GM12878 (cell line): ENCODE measurements at regions not wholly inside any gene's neighbourhood (a gene's known extent, or its start where the extent isn't known, plus 50 kb on each side); places are given as distances from the start of the nearest gene placed in this dataset.

ENCODE experiments used
- ATAC-seq: fragments of 200-7000 bp; cut with Tn5 transposase; 3 replicates; pipeline ENCODE4 v1.9.1; 2020; ENCODE audit warnings: mild to moderate bottlenecking, moderate library complexity
- BruUV-seq: library from RNA; stranded (reverse); fragments of 400-500 nt; replicated peaks from 2 replicates; lab custom pipeline; 2021; lab: Mats Ljungman, UMichigan
- CTCF ChIA-PET: fragments of 300-600 bp; sonication (Branson Sonifier 250); formaldehyde crosslinking; extraction: SDS; loops from one replicate; lab custom pipeline; 2021; ENCODE audit warnings: inconsistent platforms; lab: Yijun Ruan, JAX
- POLR2A ChIA-PET: fragments of 350-600 bp; formaldehyde crosslinking; extraction: SDS; loops from one replicate; lab custom pipeline; 2021; ENCODE audit warnings: inconsistent platforms; lab: Charles Lee
- RAD21 ChIA-PET: fragments of 300-600 bp; sonication (Branson Sonifier 250); formaldehyde crosslinking; loops from one replicate; lab custom pipeline; 2023; ENCODE audit warnings: antibody characterized with exemption; ENCODE audit not compliant: unreplicated experiment; lab: Charles Lee
- SMC1A ChIA-PET: fragments of 300-600 bp; sonication (Branson Sonifier 250); formaldehyde crosslinking; loops from one replicate; lab custom pipeline; 2023; ENCODE audit not compliant: unreplicated experiment, uncharacterized antibody; lab: Charles Lee
- DNase-seq: peaks from one replicate; pipeline ENCODE4 v3.0.0-alpha.2; 2011; ENCODE audit warnings: low read depth, low spot score
- FAIRE-seq: peaks from 3 replicates; lab custom pipeline; 2011; peaks lifted over from hg19 to GRCh38; lab: Jason Lieb, UNC
- H2AFZ ChIP-seq: 2 replicates; pipeline ENCODE4 v1.6.0; 2011; ENCODE audit warnings: low read depth, low read length, control low read depth; ENCODE audit not compliant: control insufficient read depth
- H3K27ac ChIP-seq: 2 replicates; pipeline ENCODE4 v1.5.1; 2011; ENCODE audit warnings: control low read depth; ENCODE audit not compliant: control insufficient read depth, insufficient read depth
- H3K27me3 ChIP-seq, 2 experiments: replicated peaks in 1 of 2; 2 replicates each; pipeline versions ENCODE4 v1.6.0 to v1.6.1; 2011; ENCODE audit warnings: low read length in 1 of 2; ENCODE audit not compliant: control insufficient read depth in 2 of 2, insufficient read depth in 2 of 2
- H3K36me3 ChIP-seq, 2 experiments: 2 replicates each; pipeline ENCODE4 v1.5.1; 2011; ENCODE audit warnings: low read length in 1 of 2; ENCODE audit not compliant: control insufficient read depth in 2 of 2, insufficient read depth in 2 of 2
- H3K4me1 ChIP-seq: 2 replicates; pipeline ENCODE4 v1.6.1; 2011; ENCODE audit warnings: mild to moderate bottlenecking, low read length, moderate library complexity, mixed read lengths; ENCODE audit not compliant: control insufficient read depth, insufficient read depth
- H3K4me2 ChIP-seq: 2 replicates; pipeline ENCODE4 v1.6.0; 2011; ENCODE audit warnings: control low read depth; ENCODE audit not compliant: control insufficient read depth, insufficient read depth
- H3K4me3 ChIP-seq: fragments of 200-600 bp; sonication (generic); 2 replicates; pipeline ENCODE4 v1.5.1; 2016
- H3K79me2 ChIP-seq: 2 replicates; pipeline ENCODE4 v1.6.0; 2011; ENCODE audit warnings: low read length; ENCODE audit not compliant: control insufficient read depth, insufficient read depth
- H3K9ac ChIP-seq: 2 replicates; pipeline ENCODE4 v1.8.0; 2011; ENCODE audit warnings: low read length, control low read depth, mixed read lengths; ENCODE audit not compliant: control insufficient read depth, insufficient read depth
- H3K9me3 ChIP-seq: replicated peaks from 3 replicates; pipeline ENCODE4 v1.5.1; 2011; ENCODE audit warnings: mild to moderate bottlenecking, low read length; ENCODE audit not compliant: control insufficient read depth, insufficient read depth
- H4K20me1 ChIP-seq: 2 replicates; pipeline ENCODE4 v1.6.0; 2011; ENCODE audit not compliant: control insufficient read depth, insufficient read depth
- ATF2 ChIP-seq: IDR thresholded peaks from 2 replicates; pipeline ENCODE4 v1.6.1; 2012; ENCODE audit warnings: low read length, inconsistent platforms
- DPF2 ChIP-seq: fragments of 450-650 bp; IDR thresholded peaks from 2 replicates; pipeline ENCODE4 v1.6.1; 2017; ENCODE audit warnings: mild to moderate bottlenecking
- E2F8 ChIP-seq: fragments of 450-650 bp; IDR thresholded peaks from 2 replicates; pipeline ENCODE4 v1.6.1; 2018; ENCODE audit warnings: mild to moderate bottlenecking, low read depth, moderate library complexity; ENCODE audit not compliant: partially characterized antibody
- GATAD2B ChIP-seq: fragments of 450-650 bp; conservative IDR thresholded peaks from 2 replicates; pipeline ENCODE4 v1.6.1; 2017; ENCODE audit warnings: low read depth, mild to moderate bottlenecking, moderate library complexity
- HSF1 ChIP-seq: fragments of 150-350 bp; IDR thresholded peaks from 2 replicates; pipeline ENCODE4 v1.6.1; 2014; ENCODE audit warnings: mild to moderate bottlenecking, low read depth, low read length
- MYB ChIP-seq: fragments of 150-350 bp; IDR thresholded peaks from 2 replicates; pipeline ENCODE4 v1.6.1; 2014; ENCODE audit warnings: mild to moderate bottlenecking, low read depth, low read length, borderline replicate concordance
- NR2C1 ChIP-seq: fragments of 450-650 bp; IDR thresholded peaks from 2 replicates; pipeline ENCODE4 v1.6.1; 2017; ENCODE audit warnings: antibody characterized with exemption, mild to moderate bottlenecking, moderate library complexity
- NR2F1 ChIP-seq: fragments of 450-650 bp; conservative IDR thresholded peaks from 2 replicates; pipeline ENCODE4 v1.6.1; 2017; ENCODE audit warnings: mild to moderate bottlenecking
- PKNOX1 ChIP-seq: fragments of 450-650 bp; IDR thresholded peaks from 2 replicates; pipeline ENCODE4 v1.6.1; 2016; ENCODE audit warnings: mild to moderate bottlenecking
- RBBP5 ChIP-seq: fragments of 200-600 bp; sonication (generic); conservative IDR thresholded peaks from 2 replicates; pipeline ENCODE4 v1.6.1; 2016
- RUNX3 ChIP-seq: IDR thresholded peaks from 2 replicates; pipeline ENCODE4 v1.6.1; 2012; ENCODE audit warnings: low read length, inconsistent platforms
- SMAD1 ChIP-seq: fragments of 450-650 bp; IDR thresholded peaks from 2 replicates; pipeline ENCODE4 v1.6.1; 2018; ENCODE audit warnings: mild to moderate bottlenecking, low read depth; ENCODE audit not compliant: partially characterized antibody
- ZNF217 ChIP-seq: fragments of 450-650 bp; IDR thresholded peaks from 2 replicates; pipeline ENCODE4 v1.6.1; 2017; ENCODE audit warnings: antibody characterized with exemption, mild to moderate bottlenecking
- WGBS: methylation state at CpG from one replicate; pipeline ENCODE4 v1.1.6; 2016; ENCODE audit warnings: low lambda C conversion rate; ENCODE audit not compliant: insufficient replicate concordance, insufficient coverage; ENCODE audit errors: missing lambda C conversion rate; 5-methylcytosine and 5-hydroxymethylcytosine counted together
- in situ Hi-C: fragments of 300-500 bp; cut with MboI; formaldehyde crosslinking; loops from 9 replicates; pipeline ENCODE4 v1.14.3; 2018; ENCODE audit warnings: mixed read lengths
- intact Hi-C: fragments of 100-400 bp; cut with micrococcal nuclease; formaldehyde crosslinking; loops from one replicate; pipeline ENCODE4 v1.14.2; 2022; ENCODE audit not compliant: unreplicated experiment

GRCh38 chr13:47484548-47484947, 516.5 kb downstream of the SUCLA2 start:
- Histone ChIP-seq H3K9ac (no peak overlapping the region), H3K27ac (no peak overlapping the region), H3K36me3 (no peaks in the 10 kb centered on the region), H3K4me2 (no peak overlapping the region), H3K9me3 (no peaks in the 10 kb centered on the region), H3K27me3 (no peaks in the 10 kb centered on the region), H3K4me3 (no peak overlapping the region), H3K79me2 (no peaks in the 10 kb centered on the region), H4K20me1 (no peaks in the 10 kb centered on the region), H2AFZ (no peak overlapping the region), H3K4me1 (no peaks in the 10 kb centered on the region)
- FAIRE-seq (no peak), ATAC-seq (no peak), DNase-seq (no peak)
- ChIA-PET CTCF (no interaction called here), RAD21 (no interaction called here), POLR2A (no interaction called here), SMC1A (no interaction called here)
- 15% methylated on average over 3 of the region's 3 CpGs for WGBS
- no peak for TF ChIP-seq PKNOX1
- TF ChIP-seq ATF2 = no peak
- intact Hi-C loops = no loop called here
- in situ Hi-C loops = no loop called here
- BruUV-seq = no TSS peak

- Histone ChIP-seq H3K4me1 (no peaks in the 10 kb centered on the region), H3K9me3 (no peaks in the 10 kb centered on the region), H4K20me1 (no peaks in the 10 kb centered on the region), H3K9ac (no peak overlapping the region), H3K4me3 (no peak overlapping the region), H3K79me2 (no peaks in the 10 kb centered on the region), H3K27me3 (no peaks in the 10 kb centered on the region), H3K27ac (no peak overlapping the region), H2AFZ (no peak overlapping the region), H3K36me3 (no peaks in the 10 kb centered on the region), H3K4me2 (no peak overlapping the region)
- SMC1A ChIA-PET = no interaction called here
- CTCF ChIA-PET = no interaction called here
- in situ Hi-C loops (no loop called here), intact Hi-C loops (no loop called here)
- POLR2A ChIA-PET = no interaction called here
- FAIRE-seq (no peak), DNase-seq (no peak), ATAC-seq (no peak)
- RAD21 ChIA-PET = no interaction called here
- BruUV-seq = no TSS peak
- TF ChIP-seq E2F8 = no peak
- no peak for TF ChIP-seq DPF2
- TF ChIP-seq ZNF217 = no peak
- no peak for TF ChIP-seq NR2C1
- TF ChIP-seq SMAD1 = no peak
- TF ChIP-seq RUNX3 = no peak
- no peak for TF ChIP-seq HSF1
- no peak for TF ChIP-seq GATAD2B
- TF ChIP-seq NR2F1 = no peak
- no peak for TF ChIP-seq MYB
- no peak for TF ChIP-seq RBBP5
These were observed 519.5 kb downstream of the SUCLA2 start for GRCh38 chr13:47481536-47481935.
